Fibroblast of lung (primary cell): ENCODE measurements at regions not wholly inside any gene's neighbourhood (a gene's known extent, or its start where the extent isn't known, plus 50 kb on each side); places are given as distances from the start of the nearest gene placed in this dataset.

ENCODE experiments used
- CTCF ChIP-seq, 2 donors: IDR thresholded peaks in 1 of 2; conservative IDR thresholded peaks in 1 of 2; 1 replicate in 1 of 2; 2 replicates in 1 of 2; pipeline ENCODE4 v1.5.1; 2011 to 2012; ENCODE audit warnings: low read length in 2 of 2, control low read depth in 1 of 2, inconsistent platforms in 1 of 2, low read depth in 1 of 2, mild to moderate bottlenecking in 1 of 2
- EZH2 ChIP-seq: IDR thresholded peaks from 2 replicates; pipeline ENCODE4 v1.5.1; 2012; ENCODE audit warnings: low read length, control low read depth, mild to moderate bottlenecking; ENCODE audit errors: missing control alignments

DNA sequence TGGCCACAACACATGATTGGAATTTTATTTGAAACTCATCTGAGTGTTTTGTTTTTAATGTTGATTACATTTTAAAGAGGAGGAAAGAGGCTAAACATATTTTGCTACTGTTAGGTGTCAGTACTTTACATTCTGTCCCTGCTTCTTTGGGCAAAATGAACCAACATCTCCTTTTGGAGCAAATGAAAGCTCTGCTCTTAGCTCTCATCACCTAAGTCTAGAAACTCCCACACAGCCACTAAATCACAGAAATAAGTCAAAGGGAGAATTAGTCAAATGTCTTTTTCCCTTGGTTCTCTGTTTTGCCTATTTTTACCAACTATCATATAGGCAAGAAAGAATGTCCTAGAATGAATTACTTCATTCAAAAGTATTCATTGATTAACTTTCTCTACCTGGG lies 666.8 kb downstream of the RNF144A start:
- TF ChIP-seq CTCF (conservative IDR thresholded peaks at IDR 0.05 in 1 of 2, IDR thresholded peaks at IDR 0.05 in 1 of 2; ENCODE audit: low read depth in 1 of 2, low read length in 2 of 2) (no peak), EZH2 (no peak)
